ENCODE measurements at regions not wholly inside any gene's neighbourhood (a gene's known extent, or its start where the extent isn't known, plus 50 kb on each side); places are given as distances from the start of the nearest gene placed in this dataset.

DNA sequence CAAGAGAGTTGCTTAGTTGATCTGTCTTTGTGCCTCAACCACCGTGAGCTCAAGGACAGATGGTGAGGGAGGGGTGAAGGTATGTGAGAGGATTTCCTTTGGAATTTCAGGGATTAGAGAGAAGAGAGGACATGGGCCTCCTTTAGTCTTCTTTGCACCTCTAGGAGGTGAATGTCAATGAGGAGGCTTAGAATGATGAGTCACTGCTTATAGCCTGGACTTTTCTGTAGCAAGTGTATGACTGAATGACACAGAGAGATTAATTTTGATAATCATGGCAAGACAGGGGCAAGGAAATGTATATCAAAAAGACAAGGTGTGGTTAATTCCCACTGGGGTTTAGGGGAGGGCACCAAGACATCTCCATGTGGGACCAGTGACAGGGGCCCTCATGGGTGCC is 947.3 kb upstream of the TENM4 start:
- no peaks in the 10 kb centered on the region for H3K36me3 ChIP-seq
- no peaks in the 10 kb centered on the region for H3K4me1 ChIP-seq
- H3K4me3 ChIP-seq, result no peak overlapping the region
- H3K9me3 ChIP-seq, result no peaks in the 10 kb centered on the region
- intact Hi-C loops (cut with DNase I), result no loop called here
- TF ChIP-seq POLR2A (IDR thresholded peaks at IDR 0.05), result no peak
- TF ChIP-seq, protein P1, sequence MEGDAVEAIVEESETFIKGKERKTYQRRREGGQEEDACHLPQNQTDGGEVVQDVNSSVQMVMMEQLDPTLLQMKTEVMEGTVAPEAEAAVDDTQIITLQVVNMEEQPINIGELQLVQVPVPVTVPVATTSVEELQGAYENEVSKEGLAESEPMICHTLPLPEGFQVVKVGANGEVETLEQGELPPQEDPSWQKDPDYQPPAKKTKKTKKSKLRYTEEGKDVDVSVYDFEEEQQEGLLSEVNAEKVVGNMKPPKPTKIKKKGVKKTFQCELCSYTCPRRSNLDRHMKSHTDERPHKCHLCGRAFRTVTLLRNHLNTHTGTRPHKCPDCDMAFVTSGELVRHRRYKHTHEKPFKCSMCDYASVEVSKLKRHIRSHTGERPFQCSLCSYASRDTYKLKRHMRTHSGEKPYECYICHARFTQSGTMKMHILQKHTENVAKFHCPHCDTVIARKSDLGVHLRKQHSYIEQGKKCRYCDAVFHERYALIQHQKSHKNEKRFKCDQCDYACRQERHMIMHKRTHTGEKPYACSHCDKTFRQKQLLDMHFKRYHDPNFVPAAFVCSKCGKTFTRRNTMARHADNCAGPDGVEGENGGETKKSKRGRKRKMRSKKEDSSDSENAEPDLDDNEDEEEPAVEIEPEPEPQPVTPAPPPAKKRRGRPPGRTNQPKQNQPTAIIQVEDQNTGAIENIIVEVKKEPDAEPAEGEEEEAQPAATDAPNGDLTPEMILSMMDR (IDR thresholded peaks at IDR 0.05), result no peak
- no peak overlapping the region for H3K27ac ChIP-seq
- no peak for DNase-seq
- WGBS, 2 donors, result 27 to 38% methylated on average over 1 of the region's 1 CpG
- H3K27me3 ChIP-seq, result peaks cover 0 to 13% (median 0%) of the 10 kb centered on the region in 4 donors

DNA sequence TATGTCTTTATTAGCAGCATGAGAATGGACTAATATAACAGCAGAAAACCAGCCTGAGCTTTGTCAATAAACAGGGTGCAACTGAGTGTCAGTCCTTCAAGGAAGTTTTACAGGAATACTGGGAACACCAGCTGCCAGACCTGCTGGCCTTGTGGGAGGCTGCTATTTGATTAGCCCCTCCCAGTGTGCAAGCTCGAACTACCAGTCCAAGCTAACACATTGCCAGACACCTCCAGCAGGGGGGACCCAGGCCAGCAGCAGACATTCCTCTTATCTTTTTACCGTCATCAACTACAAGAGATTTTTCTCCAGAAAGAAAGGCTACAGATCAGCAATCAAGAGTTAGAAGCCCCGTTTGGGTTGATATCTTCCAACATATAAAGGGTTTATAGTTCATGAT is 942.8 kb upstream of the TENM4 start:
- intact Hi-C loops (cut with DNase I), result no loop called here
- Histone ChIP-seq H3K4me1 (peaks cover 0 to 3% (median 0%) of the 10 kb centered on the region in 3 donors), H3K4me3 (no peak overlapping the region), H3K9me3 (no peaks in the 10 kb centered on the region), H3K27ac (no peak overlapping the region), H3K36me3 (no peaks in the 10 kb centered on the region), H3K27me3 (peaks cover 0 to 17% (median 0%) of the 10 kb centered on the region in 4 donors)
- TF ChIP-seq, protein P1 (IDR thresholded peaks at IDR 0.05), result no peak
- TF ChIP-seq POLR2A (IDR thresholded peaks at IDR 0.05), result no peak
- 60 to 74% methylated on average over 3 of the region's 3 CpGs for WGBS, 2 donors
- DNase-seq, result no peak

DNA sequence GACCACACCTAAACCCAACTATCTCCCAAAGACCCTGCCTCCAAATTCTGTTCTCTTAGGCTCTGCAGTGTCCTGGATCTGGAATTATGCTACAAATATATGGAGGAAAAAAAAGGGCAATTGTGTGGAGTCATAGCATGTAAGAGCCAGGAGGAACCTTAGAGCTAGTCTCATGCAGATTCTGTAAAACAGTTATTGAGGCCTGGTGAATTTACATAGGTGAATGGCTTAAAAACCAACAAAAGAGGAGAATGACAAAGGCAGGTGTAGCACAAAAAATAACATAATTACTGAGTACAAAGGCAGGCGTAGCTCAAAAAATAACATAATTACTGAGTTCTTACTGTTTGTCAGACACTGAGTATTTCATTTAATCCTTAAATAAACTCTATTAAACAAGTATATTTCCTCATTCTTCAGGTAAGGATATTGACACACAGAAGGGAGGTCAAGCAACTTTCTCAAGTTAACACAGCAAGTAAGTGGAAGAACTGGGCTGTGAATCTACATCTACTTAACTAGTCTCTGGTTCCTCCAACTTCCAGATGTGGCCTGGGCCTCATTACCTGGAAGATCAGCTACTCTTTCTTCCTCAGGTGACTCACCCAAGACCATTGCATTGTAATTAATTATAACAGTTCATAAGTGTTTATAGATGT is 938.9 kb upstream of the TENM4 start:
- H3K4me1 ChIP-seq, result peaks cover 0 to 3% (median 0%) of the 10 kb centered on the region in 3 donors
- intact Hi-C loops (cut with DNase I), result no loop called here
- 45 to 54% methylated on average over 1 of the region's 1 CpG for WGBS, 2 donors

DNA sequence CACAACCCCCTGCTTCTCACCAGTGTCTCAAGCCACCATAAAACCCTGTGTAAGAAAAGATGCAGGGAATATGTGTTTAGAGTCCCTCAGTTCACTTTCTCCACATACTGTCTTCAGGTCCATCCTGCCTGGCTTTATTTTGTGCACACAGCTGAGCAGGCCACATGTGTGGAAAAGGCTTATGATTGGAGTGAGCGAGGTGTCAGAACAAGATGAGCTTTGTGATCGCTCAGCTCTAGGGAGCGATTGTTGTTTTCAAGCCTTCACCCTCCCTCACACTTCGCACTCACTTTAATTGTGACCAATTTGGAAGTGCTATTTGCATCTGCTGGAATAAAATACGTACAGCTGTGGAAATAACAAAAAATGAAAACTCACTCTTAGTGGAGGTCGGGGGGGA is 931.1 kb upstream of the TENM4 start:
- intact Hi-C loops (cut with DNase I), result no loop called here
- Histone ChIP-seq H3K36me3 (no peaks in the 10 kb centered on the region), H3K4me1 (no peaks in the 10 kb centered on the region), H3K9me3 (no peaks in the 10 kb centered on the region), H3K27me3 (no peaks in the 10 kb centered on the region), H3K4me3 (no peak overlapping the region), H3K27ac (no peak overlapping the region)
- 78 to 86% methylated on average over 6 of the region's 6 CpGs for WGBS, 2 donors
- TF ChIP-seq POLR2A (IDR thresholded peaks at IDR 0.05), result no peak
- TF ChIP-seq, protein P1 (IDR thresholded peaks at IDR 0.05), result no peak
- no peak for DNase-seq

More for the DNA sequence above, 938.9 kb upstream of the TENM4 start:
- Histone ChIP-seq H3K27ac (no peak overlapping the region), H3K4me3 (no peak overlapping the region), H3K36me3 (no peaks in the 10 kb centered on the region), H3K27me3 (peaks cover 0 to 14% (median 0%) of the 10 kb centered on the region in 4 donors), H3K9me3 (no peaks in the 10 kb centered on the region)
- no peak for DNase-seq
- TF ChIP-seq POLR2A (IDR thresholded peaks at IDR 0.05), result no peak
- TF ChIP-seq, protein P1 (IDR thresholded peaks at IDR 0.05), result no peak

DNA sequence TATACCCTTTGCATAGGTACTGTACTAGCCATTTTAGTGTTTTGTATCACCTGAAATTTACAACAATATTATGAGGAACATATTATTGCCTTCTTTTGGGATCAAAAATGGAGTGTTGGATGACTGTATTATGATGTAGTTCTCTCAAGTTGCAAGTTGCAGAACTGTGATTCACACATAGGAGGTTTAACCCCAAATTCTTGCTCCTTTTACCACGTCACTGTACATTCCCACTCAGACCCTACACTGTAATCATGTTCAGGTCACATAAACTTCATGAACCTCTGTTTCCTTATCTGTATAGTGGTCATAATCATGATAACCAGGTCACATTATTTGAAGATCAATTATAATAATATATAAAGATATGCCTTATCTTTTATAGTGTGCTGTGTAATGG is 925.1 kb upstream of the TENM4 start:
- Histone ChIP-seq H3K27me3 (no peaks in the 10 kb centered on the region), H3K4me1 (no peaks in the 10 kb centered on the region), H3K9me3 (no peaks in the 10 kb centered on the region), H3K36me3 (no peaks in the 10 kb centered on the region), H3K4me3 (no peak overlapping the region), H3K27ac (no peak overlapping the region)
- TF ChIP-seq, protein P1 (IDR thresholded peaks at IDR 0.05), result no peak
- TF ChIP-seq POLR2A (IDR thresholded peaks at IDR 0.05), result no peak
- intact Hi-C loops (cut with DNase I), result no loop called here
- DNase-seq, result no peak
- 77 to 79% methylated on average over 1 of the region's 1 CpG for WGBS, 2 donors
